HG02852 (cell line): ENCODE measurements at regions not wholly inside any gene's neighbourhood (a gene's known extent, or its start where the extent isn't known, plus 50 kb on each side); places are given as distances from the start of the nearest gene placed in this dataset.

ENCODE experiments used
- ATAC-seq: cut with Tn5 transposase; IDR thresholded peaks from one replicate; pipeline ENCODE4 v1.9.1; 2021; ENCODE audit warnings: mild to moderate bottlenecking, moderate library complexity; ENCODE audit not compliant: unreplicated experiment

DNA sequence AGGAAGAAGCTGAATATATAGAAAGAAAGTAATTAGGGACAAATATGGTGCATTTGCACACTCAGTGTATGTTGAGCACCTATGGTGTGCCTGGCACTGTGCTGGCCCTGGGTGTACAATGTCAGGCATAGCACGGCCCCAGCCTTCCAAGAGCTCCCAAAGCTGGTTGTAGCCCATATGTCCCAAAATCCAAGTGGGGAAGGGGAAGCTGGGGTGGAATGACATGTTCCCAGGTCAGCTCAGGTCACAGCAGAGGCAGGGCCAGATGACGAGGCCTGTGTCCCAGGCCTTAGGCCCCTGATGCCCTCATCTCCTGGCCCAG is 170.0 kb downstream of the VEGFA start:
- no peak for ATAC-seq

GRCh38 chr6:43939281-43940070 is 169.5 kb downstream of the VEGFA start:
- no peak for ATAC-seq

- no peak for ATAC-seq
These were observed 168.4 kb downstream of the VEGFA start for GRCh38 chr6:43938178-43939105.

DNA sequence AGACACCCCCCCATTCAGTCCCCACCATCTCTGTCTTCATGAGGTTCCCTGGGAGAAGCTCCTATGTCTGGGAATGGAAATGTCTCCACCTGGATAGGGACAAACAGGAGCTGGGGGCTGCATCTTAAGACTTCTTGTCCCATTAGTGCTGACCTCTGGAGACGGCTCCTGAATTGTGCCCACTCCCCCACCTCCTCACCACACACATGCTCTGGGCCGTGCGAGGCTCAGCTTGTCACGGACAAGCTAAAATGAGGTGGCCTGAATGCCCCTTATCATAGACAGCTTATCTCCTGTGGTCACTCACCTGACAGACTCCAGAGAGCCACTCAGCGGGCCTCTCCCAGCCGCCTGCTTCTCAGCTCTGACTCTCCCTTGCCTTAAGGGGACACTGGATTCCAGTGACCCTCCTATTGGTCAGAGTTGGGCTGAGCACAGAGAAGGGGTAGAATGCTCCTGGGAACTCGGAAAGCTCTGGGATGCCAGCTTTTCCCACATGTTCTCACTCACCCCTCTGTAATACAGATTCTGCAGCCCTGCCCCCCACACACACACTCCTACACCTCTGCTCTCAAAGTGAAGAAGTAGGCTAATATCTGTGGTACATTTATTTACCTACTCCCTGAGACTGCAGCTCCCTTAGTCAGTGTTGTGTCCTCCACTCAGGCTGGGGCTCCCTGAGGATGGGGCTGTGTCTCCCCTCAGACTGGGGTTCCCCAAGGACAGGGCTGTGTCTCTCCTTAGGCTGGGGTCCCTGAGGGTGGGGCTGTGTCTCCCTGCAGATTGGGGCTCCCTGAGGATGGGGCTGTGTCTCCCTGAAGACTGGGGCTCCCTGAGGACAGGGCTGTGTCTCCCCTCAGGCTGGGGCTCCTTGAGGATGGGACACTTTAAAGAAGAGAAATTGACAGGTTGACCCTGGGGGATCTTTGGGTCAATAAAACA is 167.5 kb downstream of the VEGFA start:
- no peak for ATAC-seq

DNA sequence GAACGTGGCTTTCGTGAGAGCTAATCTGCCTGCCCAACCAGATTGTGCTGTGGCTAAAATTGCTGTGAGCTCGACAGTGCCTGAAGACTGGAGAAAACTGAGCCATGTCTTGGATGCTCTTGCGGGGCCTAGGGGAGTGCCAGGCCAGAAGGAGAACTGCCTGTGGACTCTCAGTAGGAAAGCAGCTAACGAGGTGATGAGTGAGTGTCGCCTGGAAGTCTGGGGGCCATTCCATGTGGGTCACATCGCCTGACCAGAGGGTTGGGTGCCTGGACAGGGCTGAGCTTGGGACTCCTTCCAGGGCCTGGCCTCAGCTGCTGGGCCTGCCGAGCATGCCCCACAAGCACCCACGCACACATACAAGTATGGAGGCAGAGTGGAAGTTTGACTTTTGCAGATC is 166.5 kb downstream of the VEGFA start:
- no peak for ATAC-seq

- no peak for ATAC-seq
These were observed 166.0 kb downstream of the VEGFA start for GRCh38 chr6:43935921-43936439.

DNA sequence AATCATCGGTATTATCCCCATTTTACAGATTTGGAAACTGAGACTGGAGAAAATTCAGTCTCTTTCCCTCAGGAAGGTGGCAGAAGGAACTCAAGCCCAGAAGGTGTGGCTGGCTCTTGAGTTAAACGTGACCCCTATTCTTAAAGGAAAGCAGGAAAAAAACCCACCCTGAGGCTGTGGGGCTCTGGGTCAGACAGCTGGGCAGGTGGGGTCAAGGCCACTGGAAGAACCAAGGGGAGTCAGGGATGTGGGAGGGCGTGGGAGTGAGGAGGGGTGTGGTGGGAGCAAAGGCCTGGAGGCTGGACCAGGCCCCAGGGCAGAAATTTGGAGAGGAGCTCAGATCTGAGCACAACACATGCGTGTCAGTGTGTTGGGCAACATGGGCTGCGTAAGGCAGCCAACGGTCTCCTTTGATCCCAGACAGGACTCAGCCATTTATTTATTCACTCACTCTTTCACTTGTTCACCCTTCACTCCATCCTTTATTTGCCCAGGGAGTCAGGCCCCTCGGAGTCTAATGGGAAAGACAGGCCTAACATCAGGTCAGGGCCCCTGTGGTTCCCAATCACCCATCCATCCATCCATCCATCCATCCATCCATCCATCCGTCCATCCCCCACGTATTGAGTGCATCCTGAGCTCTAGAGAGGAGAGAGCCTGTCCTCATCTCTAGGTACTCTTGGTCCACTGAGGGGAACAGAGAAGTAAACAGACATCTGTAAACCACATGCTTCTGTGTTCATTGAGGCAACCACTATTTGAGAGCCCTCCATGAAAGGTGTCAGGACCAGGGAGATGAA is 165.0 kb downstream of the VEGFA start:
- no peak for ATAC-seq

- ATAC-seq: no peak
These were observed 164.3 kb downstream of the VEGFA start for GRCh38 chr6:43934183-43934802.

GRCh38 chr6:43933148-43933885 is 163.3 kb downstream of the VEGFA start:
- no peak for ATAC-seq

DNA sequence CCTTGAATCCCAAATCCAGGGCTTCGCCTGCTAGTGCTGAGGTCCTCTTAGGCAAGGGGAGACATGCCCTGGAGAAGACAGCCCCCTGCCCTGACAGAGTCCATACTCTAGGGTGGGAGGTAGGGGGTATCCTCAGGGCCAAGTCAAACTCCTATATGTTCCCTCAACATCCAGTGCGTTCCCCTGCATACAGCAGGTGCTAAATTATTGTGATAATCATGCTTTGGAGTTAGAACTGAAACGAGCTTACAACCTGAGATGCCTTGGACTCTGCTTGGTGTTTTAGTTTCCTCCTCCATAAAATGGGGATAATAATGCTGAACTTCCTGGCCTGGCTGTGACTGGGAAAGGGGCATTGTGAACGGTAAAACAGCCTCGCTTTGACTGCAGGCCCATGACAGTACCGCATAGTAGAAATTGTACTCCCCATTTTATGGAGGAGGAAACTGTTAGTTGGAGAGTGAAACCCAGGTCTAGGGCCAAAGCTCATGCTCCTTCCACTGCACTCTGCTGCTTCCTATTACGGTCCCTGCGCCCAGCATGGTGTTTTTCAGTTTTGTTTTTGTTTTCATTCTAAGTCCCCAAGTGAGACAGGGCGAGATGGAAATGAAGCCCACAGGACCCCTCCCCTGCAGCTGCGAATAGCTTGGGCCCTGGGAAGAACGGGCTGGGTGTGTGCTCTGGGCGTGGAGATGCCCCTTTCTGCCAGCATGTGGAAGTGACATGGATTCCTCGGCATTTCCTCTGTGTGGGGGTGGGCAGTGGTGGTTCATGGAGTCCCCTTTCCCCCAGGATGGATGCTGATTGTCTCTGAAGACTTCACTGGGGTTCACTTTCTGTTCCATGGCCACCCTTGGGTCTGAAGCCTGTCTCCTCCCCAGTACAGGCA is 162.5 kb downstream of the VEGFA start:
- no peak for ATAC-seq

GRCh38 chr6:43931201-43931600 is 161.2 kb downstream of the VEGFA start:
- no peak for ATAC-seq

GRCh38 chr6:43930440-43931154 is 160.6 kb downstream of the VEGFA start:
- ATAC-seq: no peak

GRCh38 chr6:43929511-43929910 is 159.5 kb downstream of the VEGFA start:
- ATAC-seq: no peak

DNA sequence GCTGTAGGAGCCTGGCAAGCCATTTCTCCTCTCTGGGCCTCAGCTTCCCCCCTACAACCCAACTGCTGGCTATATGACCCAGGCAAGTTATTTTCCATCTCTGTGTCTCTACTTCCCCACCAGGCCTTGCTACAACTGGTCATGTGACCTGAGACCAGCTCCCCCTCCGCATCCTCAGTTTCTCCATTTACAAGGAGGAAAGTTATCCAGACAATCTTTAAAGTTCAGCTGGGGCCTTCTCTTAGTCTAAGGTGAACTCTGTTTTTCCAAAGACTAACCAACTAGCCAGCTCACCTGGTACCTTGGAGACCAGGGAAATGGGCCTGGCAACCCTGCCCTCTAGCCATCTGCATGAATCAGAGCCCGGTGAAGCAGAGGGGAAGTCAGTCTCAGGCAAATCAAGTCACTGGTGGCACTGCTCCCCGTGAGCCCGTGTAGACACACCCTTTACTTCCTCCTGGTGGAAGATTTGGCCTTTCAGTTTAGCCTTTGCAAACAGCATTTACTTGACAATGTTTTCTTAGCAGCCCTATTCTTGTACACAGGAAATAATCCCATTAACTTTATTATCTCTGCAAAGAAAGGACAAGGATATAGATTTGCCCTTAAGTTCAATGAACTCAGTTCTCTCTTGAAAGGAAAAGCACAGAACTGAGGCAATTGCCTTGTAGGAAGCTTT is 157.7 kb downstream of the VEGFA start:
- no peak for ATAC-seq

GRCh38 chr6:43926634-43927531 is 156.9 kb downstream of the VEGFA start:
- ATAC-seq: no peak
